ENCODE measurements at regions not wholly inside any gene's neighbourhood (a gene's known extent, or its start where the extent isn't known, plus 50 kb on each side); places are given as distances from the start of the nearest gene placed in this dataset.

GRCh38 chr3:72312339-72312738 is 527.4 kb upstream of the PROK2 start:
- TF ChIP-seq POLR2AphosphoS5 (IDR thresholded peaks at IDR 0.05; ENCODE audit: low read depth, low read length): no peak
- TF ChIP-seq CTCF (IDR thresholded peaks at IDR 0.05): no peak
- TF ChIP-seq TCF7L2 (IDR thresholded peaks at IDR 0.05; ENCODE audit: low read depth, low read length): no peak
- TF ChIP-seq, protein P1, sequence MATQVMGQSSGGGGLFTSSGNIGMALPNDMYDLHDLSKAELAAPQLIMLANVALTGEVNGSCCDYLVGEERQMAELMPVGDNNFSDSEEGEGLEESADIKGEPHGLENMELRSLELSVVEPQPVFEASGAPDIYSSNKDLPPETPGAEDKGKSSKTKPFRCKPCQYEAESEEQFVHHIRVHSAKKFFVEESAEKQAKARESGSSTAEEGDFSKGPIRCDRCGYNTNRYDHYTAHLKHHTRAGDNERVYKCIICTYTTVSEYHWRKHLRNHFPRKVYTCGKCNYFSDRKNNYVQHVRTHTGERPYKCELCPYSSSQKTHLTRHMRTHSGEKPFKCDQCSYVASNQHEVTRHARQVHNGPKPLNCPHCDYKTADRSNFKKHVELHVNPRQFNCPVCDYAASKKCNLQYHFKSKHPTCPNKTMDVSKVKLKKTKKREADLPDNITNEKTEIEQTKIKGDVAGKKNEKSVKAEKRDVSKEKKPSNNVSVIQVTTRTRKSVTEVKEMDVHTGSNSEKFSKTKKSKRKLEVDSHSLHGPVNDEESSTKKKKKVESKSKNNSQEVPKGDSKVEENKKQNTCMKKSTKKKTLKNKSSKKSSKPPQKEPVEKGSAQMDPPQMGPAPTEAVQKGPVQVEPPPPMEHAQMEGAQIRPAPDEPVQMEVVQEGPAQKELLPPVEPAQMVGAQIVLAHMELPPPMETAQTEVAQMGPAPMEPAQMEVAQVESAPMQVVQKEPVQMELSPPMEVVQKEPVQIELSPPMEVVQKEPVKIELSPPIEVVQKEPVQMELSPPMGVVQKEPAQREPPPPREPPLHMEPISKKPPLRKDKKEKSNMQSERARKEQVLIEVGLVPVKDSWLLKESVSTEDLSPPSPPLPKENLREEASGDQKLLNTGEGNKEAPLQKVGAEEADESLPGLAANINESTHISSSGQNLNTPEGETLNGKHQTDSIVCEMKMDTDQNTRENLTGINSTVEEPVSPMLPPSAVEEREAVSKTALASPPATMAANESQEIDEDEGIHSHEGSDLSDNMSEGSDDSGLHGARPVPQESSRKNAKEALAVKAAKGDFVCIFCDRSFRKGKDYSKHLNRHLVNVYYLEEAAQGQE (IDR thresholded peaks at IDR 0.05; ENCODE audit: insufficient read depth in 1 of 2, low read depth in 2 of 2, low read length in 1 of 2): no peak
